IPS-20b (cell line): ENCODE measurements at regions not wholly inside any gene's neighbourhood (a gene's known extent, or its start where the extent isn't known, plus 50 kb on each side); places are given as distances from the start of the nearest gene placed in this dataset.

Experiments
- H3K27ac ChIP-seq: one replicate; pipeline ENCODE4 v1.5.1; 2013; ENCODE audit warnings: low read length
- H3K27me3 ChIP-seq: 2 replicates; pipeline ENCODE4 v1.6.1; 2013; ENCODE audit warnings: mild to moderate bottlenecking, low read length, inconsistent platforms; ENCODE audit not compliant: insufficient read depth
- H3K36me3 ChIP-seq: 2 replicates; pipeline ENCODE4 v1.6.1; 2013; ENCODE audit warnings: low read depth, mild to moderate bottlenecking, inconsistent platforms, low read length, moderate library complexity; ENCODE audit not compliant: insufficient read depth
- H3K4me1 ChIP-seq: 2 replicates; pipeline ENCODE4 v1.6.1; 2013; ENCODE audit warnings: mild to moderate bottlenecking, control low read depth, inconsistent platforms, low read length, moderate library complexity; ENCODE audit not compliant: insufficient read depth
- H3K4me3 ChIP-seq: 2 replicates; pipeline ENCODE4 v1.5.1; 2013; ENCODE audit warnings: mild to moderate bottlenecking, low read length, inconsistent platforms
- H3K9ac ChIP-seq: 2 replicates; pipeline ENCODE4 v1.6.1; 2013; ENCODE audit warnings: low read depth, mild to moderate bottlenecking, inconsistent platforms, low read length, moderate library complexity
- H3K9me3 ChIP-seq: 2 replicates; pipeline ENCODE4 v1.6.1; 2013; ENCODE audit warnings: mild to moderate bottlenecking, low read depth, low read length, inconsistent platforms; ENCODE audit not compliant: insufficient read depth

GRCh38 chr12:25817166-25817565 lies 141.3 kb upstream of the RASSF8 start:
- Histone ChIP-seq H3K9me3 (no peaks in the 10 kb centered on the region), H3K27ac (no peak overlapping the region)

GRCh38 chr12:25818596-25819390 lies 139.7 kb upstream of the RASSF8 start:
- no peak overlapping the region for H3K9ac ChIP-seq

More at GRCh38 chr12:25817166-25817565, 141.3 kb upstream of the RASSF8 start:
- Histone ChIP-seq H3K4me1 (no peaks in the 10 kb centered on the region), H3K27me3 (no peaks in the 10 kb centered on the region), H3K9ac (no peak overlapping the region), H3K36me3 (no peaks in the 10 kb centered on the region), H3K4me3 (no peak overlapping the region)

GRCh38 chr12:25819691-25820090 lies 138.8 kb upstream of the RASSF8 start:
- Histone ChIP-seq H3K4me3 (no peak overlapping the region), H3K9me3 (no peaks in the 10 kb centered on the region), H3K36me3 (no peaks in the 10 kb centered on the region), H3K27me3 (no peaks in the 10 kb centered on the region), H3K27ac (no peak overlapping the region), H3K4me1 (no peaks in the 10 kb centered on the region), H3K9ac (no peak overlapping the region)

More at GRCh38 chr12:25818596-25819390, 139.7 kb upstream of the RASSF8 start:
- Histone ChIP-seq H3K4me1 (no peaks in the 10 kb centered on the region), H3K4me3 (no peak overlapping the region), H3K36me3 (no peaks in the 10 kb centered on the region), H3K9me3 (no peaks in the 10 kb centered on the region), H3K27ac (no peak overlapping the region), H3K27me3 (no peaks in the 10 kb centered on the region)

GRCh38 chr12:25822281-25822680 lies 136.2 kb upstream of the RASSF8 start:
- H3K9ac ChIP-seq: no peak overlapping the region
- H3K4me1 ChIP-seq: no peaks in the 10 kb centered on the region
- no peaks in the 10 kb centered on the region for H3K27me3 ChIP-seq
- H3K27ac ChIP-seq: no peak overlapping the region
- no peaks in the 10 kb centered on the region for H3K9me3 ChIP-seq
- H3K36me3 ChIP-seq: no peaks in the 10 kb centered on the region
- no peak overlapping the region for H3K4me3 ChIP-seq

GRCh38 chr12:25824734-25825133 lies 133.7 kb upstream of the RASSF8 start:
- Histone ChIP-seq H3K36me3 (no peaks in the 10 kb centered on the region), H3K27ac (no peak overlapping the region), H3K4me1 (no peaks in the 10 kb centered on the region), H3K27me3 (no peaks in the 10 kb centered on the region), H3K4me3 (no peak overlapping the region), H3K9me3 (no peaks in the 10 kb centered on the region), H3K9ac (no peak overlapping the region)

- Histone ChIP-seq H3K4me1 (no peaks in the 10 kb centered on the region), H3K9me3 (no peaks in the 10 kb centered on the region), H3K27ac (no peak overlapping the region), H3K9ac (no peak overlapping the region), H3K27me3 (no peaks in the 10 kb centered on the region), H3K4me3 (no peak overlapping the region), H3K36me3 (no peaks in the 10 kb centered on the region)
Observed at GRCh38 chr12:25825446-25825845, 133.0 kb upstream of the RASSF8 start.

- no peaks in the 10 kb centered on the region for H3K4me1 ChIP-seq
- no peak overlapping the region for H3K4me3 ChIP-seq
- H3K36me3 ChIP-seq: no peaks in the 10 kb centered on the region
- no peak overlapping the region for H3K9ac ChIP-seq
- no peak overlapping the region for H3K27ac ChIP-seq
- no peaks in the 10 kb centered on the region for H3K27me3 ChIP-seq
- no peaks in the 10 kb centered on the region for H3K9me3 ChIP-seq
Observed at GRCh38 chr12:25827141-25827540, 131.3 kb upstream of the RASSF8 start.

- no peaks in the 10 kb centered on the region for H3K9me3 ChIP-seq
- H3K36me3 ChIP-seq: no peaks in the 10 kb centered on the region
- no peak overlapping the region for H3K4me3 ChIP-seq
- H3K4me1 ChIP-seq: no peaks in the 10 kb centered on the region
- H3K9ac ChIP-seq: no peak overlapping the region
- H3K27ac ChIP-seq: no peak overlapping the region
- H3K27me3 ChIP-seq: no peaks in the 10 kb centered on the region
Observed at GRCh38 chr12:25827747-25828146, 130.7 kb upstream of the RASSF8 start.

GRCh38 chr12:25828188-25828587 lies 130.3 kb upstream of the RASSF8 start:
- no peak overlapping the region for H3K27ac ChIP-seq
- no peak overlapping the region for H3K4me3 ChIP-seq

GRCh38 chr12:25829192-25829591 lies 129.3 kb upstream of the RASSF8 start:
- Histone ChIP-seq H3K36me3 (no peaks in the 10 kb centered on the region), H3K27ac (no peak overlapping the region), H3K4me1 (no peaks in the 10 kb centered on the region), H3K9ac (no peak overlapping the region), H3K27me3 (no peaks in the 10 kb centered on the region), H3K4me3 (no peak overlapping the region), H3K9me3 (no peaks in the 10 kb centered on the region)

More at GRCh38 chr12:25828188-25828587, 130.3 kb upstream of the RASSF8 start:
- H3K27me3 ChIP-seq: no peaks in the 10 kb centered on the region
- H3K9ac ChIP-seq: no peak overlapping the region
- no peaks in the 10 kb centered on the region for H3K4me1 ChIP-seq
- H3K36me3 ChIP-seq: no peaks in the 10 kb centered on the region
- H3K9me3 ChIP-seq: no peaks in the 10 kb centered on the region

GRCh38 chr12:25830456-25830855 lies 128.0 kb upstream of the RASSF8 start:
- H3K27ac ChIP-seq: no peak overlapping the region
- no peaks in the 10 kb centered on the region for H3K36me3 ChIP-seq
- no peaks in the 10 kb centered on the region for H3K9me3 ChIP-seq
- H3K27me3 ChIP-seq: no peaks in the 10 kb centered on the region
- H3K9ac ChIP-seq: no peak overlapping the region
- H3K4me1 ChIP-seq: no peaks in the 10 kb centered on the region
- H3K4me3 ChIP-seq: no peak overlapping the region

- no peak overlapping the region for H3K27ac ChIP-seq
- no peaks in the 10 kb centered on the region for H3K4me1 ChIP-seq
- no peaks in the 10 kb centered on the region for H3K9me3 ChIP-seq
- H3K4me3 ChIP-seq: no peak overlapping the region
- no peaks in the 10 kb centered on the region for H3K27me3 ChIP-seq
- no peak overlapping the region for H3K9ac ChIP-seq
- H3K36me3 ChIP-seq: no peaks in the 10 kb centered on the region
Observed at GRCh38 chr12:25833657-25834056, 124.8 kb upstream of the RASSF8 start.
